H54 (cell line): ENCODE measurements at regions not wholly inside any gene's neighbourhood (a gene's known extent, or its start where the extent isn't known, plus 50 kb on each side); places are given as distances from the start of the nearest gene placed in this dataset.
A peak's percentile ranks its signal among the peaks of the same experiment; 100 is the strongest.
"Not testable (repeated sequence)": the region's sequence is repeated elsewhere in the genome, so short reads cannot be mapped to it uniquely, and the experiment has no call there.

Experiments used
- DNase-seq: peaks from one replicate; pipeline ENCODE4 v3.0.0; 2011; ENCODE audit warnings: low spot score, mixed read lengths; ENCODE audit not compliant: insufficient read length
- FAIRE-seq: peaks from 3 replicates; lab custom pipeline; 2011; peaks lifted over from hg19 to GRCh38; lab: Jason Lieb, UNC
- POLR2A ChIP-seq: IDR thresholded peaks from 2 replicates; pipeline ENCODE4 v1.6.1; 2011; ENCODE audit warnings: low read depth, mild to moderate bottlenecking, low read length

- DNase-seq (peak; percentile 35), FAIRE-seq (no peak)
- TF ChIP-seq POLR2A: no peak
Observed at GRCh38 chr20:30811885-30812671, 445.4 kb upstream of the DEFB115 start.

- TF ChIP-seq POLR2A: no peak
- no peak for FAIRE-seq
- DNase-seq: no peak
Observed at GRCh38 chr20:30812739-30813411, 444.6 kb upstream of the DEFB115 start.

- not testable (repeated sequence) for DNase-seq, FAIRE-seq
Observed at GRCh38 chr20:30813412-30814311, 443.8 kb upstream of the DEFB115 start.

- DNase-seq, FAIRE-seq: not testable (repeated sequence)
Observed at GRCh38 chr20:30814312-30814639, 443.2 kb upstream of the DEFB115 start.

- not testable (repeated sequence) for FAIRE-seq, DNase-seq
Observed at GRCh38 chr20:30815027-30815576, 442.4 kb upstream of the DEFB115 start.

GRCh38 chr20:30815577-30816181 lies 441.8 kb upstream of the DEFB115 start:
- TF ChIP-seq POLR2A: no peak
- no peak for FAIRE-seq

GRCh38 chr20:30816182-30816645 lies 441.2 kb upstream of the DEFB115 start:
- no peak for TF ChIP-seq POLR2A
- FAIRE-seq: no peak
- no peak for DNase-seq

More at GRCh38 chr20:30815577-30816181, 441.8 kb upstream of the DEFB115 start:
- no peak for DNase-seq

- not testable (repeated sequence) for DNase-seq, FAIRE-seq
Observed at GRCh38 chr20:30821615-30822014, 435.8 kb upstream of the DEFB115 start.

GRCh38 chr20:30824666-30825065 lies 432.8 kb upstream of the DEFB115 start:
- FAIRE-seq, DNase-seq: not testable (repeated sequence)

- DNase-seq, FAIRE-seq: not testable (repeated sequence)
Observed at GRCh38 chr20:30845923-30846322, 411.5 kb upstream of the DEFB115 start.

GRCh38 chr20:30868271-30868670 lies 389.2 kb upstream of the DEFB115 start:
- not testable (repeated sequence) for DNase-seq, FAIRE-seq

- not testable (repeated sequence) for FAIRE-seq, DNase-seq
Observed at GRCh38 chr20:30871127-30871526, 386.3 kb upstream of the DEFB115 start.

GRCh38 chr20:30872252-30872651 lies 385.2 kb upstream of the DEFB115 start:
- not testable (repeated sequence) for FAIRE-seq, DNase-seq

GRCh38 chr20:30875868-30876267 lies 381.6 kb upstream of the DEFB115 start:
- not testable (repeated sequence) for FAIRE-seq, DNase-seq

- not testable (repeated sequence) for DNase-seq, FAIRE-seq
Observed at GRCh38 chr20:30891400-30891799, 366.1 kb upstream of the DEFB115 start.
